Nephron (organoid): ENCODE measurements at regions not wholly inside any gene's neighbourhood (a gene's known extent, or its start where the extent isn't known, plus 50 kb on each side); places are given as distances from the start of the nearest gene placed in this dataset.

Source experiments
- H3K27ac Mint-ChIP-seq, 3 experiments: 2 replicates each; pipeline ENCODE4 v1.8.0; 2020; ENCODE audit warnings: mixed read lengths in 3 of 3, mild to moderate bottlenecking in 2 of 3, moderate library complexity in 1 of 3
- H3K27me3 Mint-ChIP-seq: 2 replicates; pipeline ENCODE4 v1.8.0; 2021; ENCODE audit warnings: low read depth, mild to moderate bottlenecking, moderate library complexity, mixed read lengths
- H3K36me3 Mint-ChIP-seq: 2 replicates; pipeline ENCODE4 v1.8.0; 2020; ENCODE audit warnings: low read depth, mixed read lengths
- H3K4me1 Mint-ChIP-seq: 2 replicates; pipeline ENCODE4 v1.8.0; 2020; ENCODE audit warnings: mixed read lengths
- H3K4me3 Mint-ChIP-seq, 3 experiments: 2 replicates each; pipeline ENCODE4 v1.8.0; 2020; ENCODE audit warnings: mild to moderate bottlenecking in 3 of 3, mixed read lengths in 3 of 3, moderate library complexity in 2 of 3
- H3K9me3 Mint-ChIP-seq: 2 replicates; pipeline ENCODE4 v1.8.0; 2020; ENCODE audit warnings: mixed read lengths
- CTCF ChIP-seq, 3 experiments: fragments of 200-600 bp; sonication (generic); IDR thresholded peaks; one replicate each; pipeline ENCODE4 v1.5.0; 2021; ENCODE audit warnings: antibody characterized with exemption in 3 of 3; ENCODE audit not compliant: unreplicated experiment in 3 of 3

GRCh38 chr10:108374991-108375390, 1210.5 kb upstream of the SORCS1 start:
- TF ChIP-seq CTCF (IDR thresholded peaks at IDR 0.05; ENCODE audit: unreplicated experiment in 3 of 3), result no peak
- Mint-ChIP-seq H3K27ac (no peak overlapping the region), H3K9me3 (peaks cover 4% of the 10 kb centered on the region), H3K36me3 (no peaks in the 10 kb centered on the region), H3K4me3 (no peak overlapping the region), H3K4me1 (no peaks in the 10 kb centered on the region), H3K27me3 (no peaks in the 10 kb centered on the region)

- H3K27ac Mint-ChIP-seq, result no peak overlapping the region
- no peak for TF ChIP-seq CTCF (IDR thresholded peaks at IDR 0.05; ENCODE audit: unreplicated experiment in 3 of 3)
- no peaks in the 10 kb centered on the region for H3K36me3 Mint-ChIP-seq
- H3K4me3 Mint-ChIP-seq, result no peak overlapping the region
- H3K4me1 Mint-ChIP-seq, result no peaks in the 10 kb centered on the region
- H3K27me3 Mint-ChIP-seq, result no peaks in the 10 kb centered on the region
- H3K9me3 Mint-ChIP-seq, result no peaks in the 10 kb centered on the region
These were observed 1201.0 kb upstream of the SORCS1 start for GRCh38 chr10:108365541-108365940.

GRCh38 chr10:108363576-108363975, 1199.1 kb upstream of the SORCS1 start:
- no peaks in the 10 kb centered on the region for H3K4me1 Mint-ChIP-seq
- no peaks in the 10 kb centered on the region for H3K27me3 Mint-ChIP-seq
- no peaks in the 10 kb centered on the region for H3K36me3 Mint-ChIP-seq
- H3K4me3 Mint-ChIP-seq, result no peak overlapping the region
- H3K27ac Mint-ChIP-seq, result no peak overlapping the region
- no peak for TF ChIP-seq CTCF (IDR thresholded peaks at IDR 0.05; ENCODE audit: unreplicated experiment in 3 of 3)
- no peaks in the 10 kb centered on the region for H3K9me3 Mint-ChIP-seq

GRCh38 chr10:108362961-108363360, 1198.5 kb upstream of the SORCS1 start:
- no peak for TF ChIP-seq CTCF (IDR thresholded peaks at IDR 0.05; ENCODE audit: unreplicated experiment in 3 of 3)
- Mint-ChIP-seq H3K27ac (no peak overlapping the region), H3K4me1 (no peaks in the 10 kb centered on the region), H3K36me3 (no peaks in the 10 kb centered on the region), H3K4me3 (no peak overlapping the region), H3K27me3 (no peaks in the 10 kb centered on the region), H3K9me3 (no peaks in the 10 kb centered on the region)

- no peak for TF ChIP-seq CTCF (IDR thresholded peaks at IDR 0.05; ENCODE audit: unreplicated experiment in 3 of 3)
These were observed 1197.8 kb upstream of the SORCS1 start for GRCh38 chr10:108362296-108362695.

GRCh38 chr10:108360187-108360586, 1195.7 kb upstream of the SORCS1 start:
- Mint-ChIP-seq H3K27me3 (no peaks in the 10 kb centered on the region), H3K4me1 (no peaks in the 10 kb centered on the region), H3K27ac (no peak overlapping the region), H3K4me3 (no peak overlapping the region), H3K9me3 (no peaks in the 10 kb centered on the region), H3K36me3 (no peaks in the 10 kb centered on the region)
- TF ChIP-seq CTCF (IDR thresholded peaks at IDR 0.05; ENCODE audit: unreplicated experiment in 3 of 3), result no peak

More at GRCh38 chr10:108362296-108362695, 1197.8 kb upstream of the SORCS1 start:
- Mint-ChIP-seq H3K27me3 (no peaks in the 10 kb centered on the region), H3K4me1 (no peaks in the 10 kb centered on the region), H3K4me3 (no peak overlapping the region), H3K27ac (no peak overlapping the region), H3K36me3 (no peaks in the 10 kb centered on the region), H3K9me3 (no peaks in the 10 kb centered on the region)
